HG03039 (cell line): ENCODE measurements at regions not wholly inside any gene's neighbourhood (a gene's known extent, or its start where the extent isn't known, plus 50 kb on each side); places are given as distances from the start of the nearest gene placed in this dataset.

Experiments
- ATAC-seq: cut with Tn5 transposase; IDR thresholded peaks from one replicate; pipeline ENCODE4 v1.9.1; 2021; ENCODE audit warnings: mild to moderate bottlenecking, moderate library complexity; ENCODE audit not compliant: unreplicated experiment

GRCh38 chr5:97914483-97914882 is 731.4 kb upstream of the RIOK2 start:
- ATAC-seq = no peak

- ATAC-seq = no peak
Observed at GRCh38 chr5:97915106-97915505, 732.1 kb upstream of the RIOK2 start.

- ATAC-seq = no peak
Observed at GRCh38 chr5:97918057-97918456, 735.0 kb upstream of the RIOK2 start.

GRCh38 chr5:97918620-97919019 is 735.6 kb upstream of the RIOK2 start:
- ATAC-seq = no peak

GRCh38 chr5:97919719-97920118 is 736.7 kb upstream of the RIOK2 start:
- ATAC-seq = no peak

GRCh38 chr5:97922776-97923175 is 739.7 kb upstream of the RIOK2 start:
- no peak for ATAC-seq

- ATAC-seq = no peak
Observed at GRCh38 chr5:97923496-97923895, 740.4 kb upstream of the RIOK2 start.

- ATAC-seq = no peak
Observed at GRCh38 chr5:97923997-97924396, 741.0 kb upstream of the RIOK2 start.

- no peak for ATAC-seq
Observed at GRCh38 chr5:97929383-97929782, 746.3 kb upstream of the RIOK2 start.

- no peak for ATAC-seq
Observed at GRCh38 chr5:97931829-97932228, 748.8 kb upstream of the RIOK2 start.

- no peak for ATAC-seq
Observed at GRCh38 chr5:97936231-97936630, 753.2 kb upstream of the RIOK2 start.

- no peak for ATAC-seq
Observed at GRCh38 chr5:97937846-97938245, 754.8 kb upstream of the RIOK2 start.

- no peak for ATAC-seq
Observed at GRCh38 chr5:97943036-97943435, 760.0 kb upstream of the RIOK2 start.

- no peak for ATAC-seq
Observed at GRCh38 chr5:97951139-97951538, 768.1 kb upstream of the RIOK2 start.

GRCh38 chr5:97955450-97955849 is 772.4 kb upstream of the RIOK2 start:
- no peak for ATAC-seq

GRCh38 chr5:97967292-97967691 is 784.2 kb upstream of the RIOK2 start:
- no peak for ATAC-seq

GRCh38 chr5:97968346-97968745 is 785.3 kb upstream of the RIOK2 start:
- no peak for ATAC-seq

GRCh38 chr5:97979740-97980139 is 793.7 kb upstream of the RGMB start:
- no peak for ATAC-seq

- no peak for ATAC-seq
Observed at GRCh38 chr5:97980291-97980690, 793.2 kb upstream of the RGMB start.

- no peak for ATAC-seq
Observed at GRCh38 chr5:97986069-97986468, 787.4 kb upstream of the RGMB start.

GRCh38 chr5:97991236-97991635 is 782.2 kb upstream of the RGMB start:
- ATAC-seq = no peak

- no peak for ATAC-seq
Observed at GRCh38 chr5:97998941-97999340, 774.5 kb upstream of the RGMB start.

- no peak for ATAC-seq
Observed at GRCh38 chr5:98004463-98004862, 769.0 kb upstream of the RGMB start.

GRCh38 chr5:98016771-98017170 is 756.7 kb upstream of the RGMB start:
- no peak for ATAC-seq
